GM23338 (cell line): ENCODE measurements at regions not wholly inside any gene's neighbourhood (a gene's known extent, or its start where the extent isn't known, plus 50 kb on each side); places are given as distances from the start of the nearest gene placed in this dataset.

Experiments used
- ATAC-seq: fragments of 200-7000 bp; cut with Tn5 transposase; 3 replicates; pipeline ENCODE4 v1.9.1; 2020
- DNase-seq: peaks from one replicate; pipeline ENCODE4 v3.0.0-alpha.2; 2015; ENCODE audit warnings: low spot score
- H2AFZ ChIP-seq: fragments of 200-600 bp; sonication (generic); 2 replicates; pipeline ENCODE4 v1.8.0; 2016; ENCODE audit warnings: antibody characterized with exemption, mild to moderate bottlenecking, moderate library complexity
- H3F3A ChIP-seq: fragments of 200-600 bp; sonication (generic); replicated peaks from 2 replicates; pipeline ENCODE4 v1.8.0; 2017; ENCODE audit warnings: antibody characterized with exemption, mixed run types, low read depth
- H3K27ac ChIP-seq: fragments of 200-600 bp; sonication (generic); 2 replicates; pipeline ENCODE4 v1.6.1; 2016; ENCODE audit warnings: low read depth
- H3K27me3 ChIP-seq: fragments of 200-600 bp; sonication (generic); 2 replicates; pipeline ENCODE4 v1.8.0; 2016; ENCODE audit warnings: mild to moderate bottlenecking, mixed run types, moderate library complexity; ENCODE audit not compliant: insufficient read depth
- H3K36me3 ChIP-seq: fragments of 200-600 bp; sonication (generic); 2 replicates; pipeline ENCODE4 v1.8.0; 2016; ENCODE audit warnings: mild to moderate bottlenecking; ENCODE audit not compliant: insufficient read depth
- H3K4me1 ChIP-seq: fragments of 200-600 bp; sonication (generic); 2 replicates; pipeline ENCODE4 v1.8.0; 2016; ENCODE audit warnings: mild to moderate bottlenecking, moderate library complexity; ENCODE audit not compliant: insufficient read depth
- H3K4me2 ChIP-seq: fragments of 200-600 bp; sonication (generic); 2 replicates; pipeline ENCODE4 v1.7.1; 2017; ENCODE audit warnings: mixed run types
- H3K4me3 ChIP-seq: fragments of 200-600 bp; sonication (generic); 2 replicates; pipeline ENCODE4 v1.6.1; 2016; ENCODE audit warnings: mixed run types
- H3K79me2 ChIP-seq: fragments of 200-600 bp; sonication (generic); replicated peaks from 2 replicates; pipeline ENCODE4 v1.8.0; 2017; ENCODE audit warnings: mild to moderate bottlenecking; ENCODE audit not compliant: insufficient read depth
- H3K9me2 ChIP-seq: fragments of 200-600 bp; sonication (generic); 2 replicates; pipeline ENCODE4 v1.8.0; 2017; ENCODE audit not compliant: insufficient read depth
- H4K20me1 ChIP-seq: fragments of 200-600 bp; sonication (generic); replicated peaks from 2 replicates; pipeline ENCODE4 v1.8.0; 2017; ENCODE audit warnings: mild to moderate bottlenecking; ENCODE audit not compliant: insufficient read depth
- H3K27ac Mint-ChIP-seq: 2 replicates; pipeline ENCODE4 v1.8.0; 2020; ENCODE audit warnings: inconsistent platforms, mild to moderate bottlenecking, moderate library complexity, mixed read lengths
- H3K27me3 Mint-ChIP-seq: 3 replicates; pipeline ENCODE4 v1.8.0; 2022; ENCODE audit warnings: low read depth, mild to moderate bottlenecking, moderate library complexity, mixed read lengths, inconsistent platforms; ENCODE audit not compliant: insufficient read depth, poor library complexity
- H3K36me3 Mint-ChIP-seq: 3 replicates; pipeline ENCODE4 v1.8.0; 2021; ENCODE audit warnings: low read depth, mild to moderate bottlenecking, inconsistent platforms, moderate library complexity, mixed read lengths
- H3K4me1 Mint-ChIP-seq: 3 replicates; pipeline ENCODE4 v1.8.0; 2020; ENCODE audit warnings: mild to moderate bottlenecking, inconsistent platforms, mixed read lengths
- H3K4me3 Mint-ChIP-seq: 3 replicates; pipeline ENCODE4 v1.8.0; 2021; ENCODE audit warnings: moderate library complexity, mild to moderate bottlenecking, inconsistent platforms, mixed read lengths
- H3K9me3 Mint-ChIP-seq: 3 replicates; pipeline ENCODE4 v1.8.0; 2020; ENCODE audit warnings: moderate library complexity, mild to moderate bottlenecking, inconsistent platforms, mixed read lengths
- CREB1 ChIP-seq: fragments of 250-450 bp; sonication (Bioruptor Pico); IDR thresholded peaks from 2 replicates; pipeline ENCODE4 v1.5.0; 2020; ENCODE audit warnings: low read depth, mild to moderate bottlenecking, moderate library complexity
- CTCF ChIP-seq, 2 experiments: fragments of 200-600 bp in 1 of 2; sonication (generic) in 1 of 2; conservative IDR thresholded peaks; 2 replicates each; pipeline versions ENCODE4 v1.5.1 to v1.6.1; 2016 to 2017; ENCODE audit warnings: antibody characterized with exemption in 2 of 2, low read depth in 2 of 2, mild to moderate bottlenecking in 2 of 2, moderate library complexity in 1 of 2
- EZH2 ChIP-seq: fragments of 200-600 bp; sonication (generic); IDR thresholded peaks from one replicate; pipeline ENCODE4 v1.8.0; 2017; ENCODE audit warnings: antibody characterized with exemption, mild to moderate bottlenecking, low read depth; ENCODE audit not compliant: unreplicated experiment
- EZH2phosphoT487 ChIP-seq: fragments of 200-600 bp; sonication (generic); IDR thresholded peaks from one replicate; pipeline ENCODE4 v1.8.1; 2018; ENCODE audit warnings: antibody characterized with exemption; ENCODE audit not compliant: unreplicated experiment
- JUNB ChIP-seq: IDR thresholded peaks from one replicate; pipeline ENCODE4 v1.6.1; 2016; ENCODE audit warnings: antibody characterized with exemption; ENCODE audit not compliant: unreplicated experiment
- NANOG ChIP-seq: IDR thresholded peaks from 2 replicates; pipeline ENCODE4 v1.6.1; 2016; ENCODE audit warnings: antibody characterized with exemption, borderline replicate concordance
- POLR2AphosphoS5 ChIP-seq: IDR thresholded peaks from 2 replicates; pipeline ENCODE4 v1.6.1; 2016; ENCODE audit warnings: antibody characterized with exemption, low read depth
- STAT1 ChIP-seq: IDR thresholded peaks from one replicate; pipeline ENCODE4 v1.6.1; 2016; ENCODE audit warnings: antibody characterized with exemption; ENCODE audit not compliant: unreplicated experiment
- ZNF114 ChIP-seq: fragments of 250-450 bp; sonication (Bioruptor Pico); IDR thresholded peaks from 2 replicates; pipeline ENCODE4 v1.5.0; 2020; ENCODE audit warnings: mild to moderate bottlenecking, moderate library complexity
- ZNF331 ChIP-seq: fragments of 250-450 bp; sonication (Bioruptor Pico); IDR thresholded peaks from 2 replicates; pipeline ENCODE4 v1.5.0; 2020; ENCODE audit warnings: low read depth, mild to moderate bottlenecking, moderate library complexity
- ZNF462 ChIP-seq: fragments of 250-450 bp; sonication (Bioruptor Pico); IDR thresholded peaks from 2 replicates; pipeline ENCODE4 v1.5.0; 2020; ENCODE audit warnings: mild to moderate bottlenecking, moderate library complexity
- TF ChIP-seq, protein P1 (sequence below): IDR thresholded peaks from one replicate; pipeline ENCODE4 v1.6.1; 2018; ENCODE audit warnings: antibody characterized with exemption; ENCODE audit not compliant: unreplicated experiment
- TF ChIP-seq, protein P2 (sequence below): IDR thresholded peaks from 2 replicates; pipeline ENCODE4 v1.6.1; 2016; ENCODE audit warnings: antibody characterized with exemption

DNA sequence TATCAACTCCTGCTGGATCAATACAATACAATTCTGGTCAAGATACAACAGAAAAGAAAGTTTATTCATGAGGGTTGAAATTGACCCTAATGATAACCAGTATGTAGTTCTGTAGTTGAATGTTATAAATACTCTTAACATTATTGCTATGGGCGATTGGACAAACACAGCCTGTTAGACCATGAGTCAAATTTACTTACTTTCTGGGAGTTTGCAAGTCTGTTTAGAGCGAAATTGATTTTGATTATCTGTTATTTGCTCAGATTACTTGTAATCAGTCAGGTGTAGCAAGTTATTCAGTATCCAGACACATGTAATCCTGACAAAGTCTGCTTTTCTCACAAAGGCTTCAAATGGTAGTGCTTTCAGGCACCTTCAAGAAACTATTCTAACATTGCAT lies 216.6 kb upstream of the B3GALT2 start:
- H3K36me3 Mint-ChIP-seq, result no peaks in the 10 kb centered on the region
- no peak for TF ChIP-seq CTCF (conservative IDR thresholded peaks at IDR 0.05; ENCODE audit: low read depth in 2 of 2)
- TF ChIP-seq CREB1, result no peak
- no peak for TF ChIP-seq POLR2AphosphoS5
- no peak for TF ChIP-seq ZNF462 (CRISPR knock-in tag)
- TF ChIP-seq EZH2, result no peak
- TF ChIP-seq, protein P1, sequence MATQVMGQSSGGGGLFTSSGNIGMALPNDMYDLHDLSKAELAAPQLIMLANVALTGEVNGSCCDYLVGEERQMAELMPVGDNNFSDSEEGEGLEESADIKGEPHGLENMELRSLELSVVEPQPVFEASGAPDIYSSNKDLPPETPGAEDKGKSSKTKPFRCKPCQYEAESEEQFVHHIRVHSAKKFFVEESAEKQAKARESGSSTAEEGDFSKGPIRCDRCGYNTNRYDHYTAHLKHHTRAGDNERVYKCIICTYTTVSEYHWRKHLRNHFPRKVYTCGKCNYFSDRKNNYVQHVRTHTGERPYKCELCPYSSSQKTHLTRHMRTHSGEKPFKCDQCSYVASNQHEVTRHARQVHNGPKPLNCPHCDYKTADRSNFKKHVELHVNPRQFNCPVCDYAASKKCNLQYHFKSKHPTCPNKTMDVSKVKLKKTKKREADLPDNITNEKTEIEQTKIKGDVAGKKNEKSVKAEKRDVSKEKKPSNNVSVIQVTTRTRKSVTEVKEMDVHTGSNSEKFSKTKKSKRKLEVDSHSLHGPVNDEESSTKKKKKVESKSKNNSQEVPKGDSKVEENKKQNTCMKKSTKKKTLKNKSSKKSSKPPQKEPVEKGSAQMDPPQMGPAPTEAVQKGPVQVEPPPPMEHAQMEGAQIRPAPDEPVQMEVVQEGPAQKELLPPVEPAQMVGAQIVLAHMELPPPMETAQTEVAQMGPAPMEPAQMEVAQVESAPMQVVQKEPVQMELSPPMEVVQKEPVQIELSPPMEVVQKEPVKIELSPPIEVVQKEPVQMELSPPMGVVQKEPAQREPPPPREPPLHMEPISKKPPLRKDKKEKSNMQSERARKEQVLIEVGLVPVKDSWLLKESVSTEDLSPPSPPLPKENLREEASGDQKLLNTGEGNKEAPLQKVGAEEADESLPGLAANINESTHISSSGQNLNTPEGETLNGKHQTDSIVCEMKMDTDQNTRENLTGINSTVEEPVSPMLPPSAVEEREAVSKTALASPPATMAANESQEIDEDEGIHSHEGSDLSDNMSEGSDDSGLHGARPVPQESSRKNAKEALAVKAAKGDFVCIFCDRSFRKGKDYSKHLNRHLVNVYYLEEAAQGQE, result no peak
- TF ChIP-seq ZNF331 (CRISPR knock-in tag), result no peak
- TF ChIP-seq JUNB, result no peak
- no peak for TF ChIP-seq EZH2phosphoT487
- TF ChIP-seq, protein P2, sequence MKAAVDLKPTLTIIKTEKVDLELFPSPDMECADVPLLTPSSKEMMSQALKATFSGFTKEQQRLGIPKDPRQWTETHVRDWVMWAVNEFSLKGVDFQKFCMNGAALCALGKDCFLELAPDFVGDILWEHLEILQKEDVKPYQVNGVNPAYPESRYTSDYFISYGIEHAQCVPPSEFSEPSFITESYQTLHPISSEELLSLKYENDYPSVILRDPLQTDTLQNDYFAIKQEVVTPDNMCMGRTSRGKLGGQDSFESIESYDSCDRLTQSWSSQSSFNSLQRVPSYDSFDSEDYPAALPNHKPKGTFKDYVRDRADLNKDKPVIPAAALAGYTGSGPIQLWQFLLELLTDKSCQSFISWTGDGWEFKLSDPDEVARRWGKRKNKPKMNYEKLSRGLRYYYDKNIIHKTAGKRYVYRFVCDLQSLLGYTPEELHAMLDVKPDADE, result no peak
- no peak for TF ChIP-seq STAT1
- TF ChIP-seq NANOG, result no peak
- no peak for TF ChIP-seq ZNF114 (CRISPR knock-in tag)
- H3K36me3 ChIP-seq, result no peaks in the 10 kb centered on the region
- no peak overlapping the region for H3K27ac ChIP-seq
- H3K27me3 Mint-ChIP-seq, result no peaks in the 10 kb centered on the region
- H3F3A ChIP-seq, result no peaks in the 10 kb centered on the region
- no peak overlapping the region for H3K4me3 Mint-ChIP-seq
- ATAC-seq (no peak), DNase-seq (no peak)
- H3K4me2 ChIP-seq, result no peak overlapping the region
- no peaks in the 10 kb centered on the region for H3K79me2 ChIP-seq
- no peak overlapping the region for H3K4me3 ChIP-seq
- H3K9me3 Mint-ChIP-seq, result no peaks in the 10 kb centered on the region
- H3K4me1 Mint-ChIP-seq, result no peaks in the 10 kb centered on the region
- no peak overlapping the region for H3K27ac Mint-ChIP-seq
- H3K9me2 ChIP-seq, result no peaks in the 10 kb centered on the region
- no peaks in the 10 kb centered on the region for H4K20me1 ChIP-seq
- H3K4me1 ChIP-seq, result no peaks in the 10 kb centered on the region
- H2AFZ ChIP-seq, result no peak overlapping the region
- no peaks in the 10 kb centered on the region for H3K27me3 ChIP-seq
